GM12878 (cell line): ENCODE measurements at regions not wholly inside any gene's neighbourhood (a gene's known extent, or its start where the extent isn't known, plus 50 kb on each side); places are given as distances from the start of the nearest gene placed in this dataset.

Experiments
- ATAC-seq: fragments of 200-7000 bp; cut with Tn5 transposase; 3 replicates; pipeline ENCODE4 v1.9.1; 2020; ENCODE audit warnings: mild to moderate bottlenecking, moderate library complexity
- BruUV-seq: library from RNA; stranded (reverse); fragments of 400-500 nt; replicated peaks from 2 replicates; lab custom pipeline; 2021; lab: Mats Ljungman, UMichigan
- CTCF ChIA-PET: fragments of 300-600 bp; sonication (Branson Sonifier 250); formaldehyde crosslinking; extraction: SDS; loops from one replicate; lab custom pipeline; 2021; ENCODE audit warnings: inconsistent platforms; lab: Yijun Ruan, JAX
- POLR2A ChIA-PET: fragments of 350-600 bp; formaldehyde crosslinking; extraction: SDS; loops from one replicate; lab custom pipeline; 2021; ENCODE audit warnings: inconsistent platforms; lab: Charles Lee
- RAD21 ChIA-PET: fragments of 300-600 bp; sonication (Branson Sonifier 250); formaldehyde crosslinking; loops from one replicate; lab custom pipeline; 2023; ENCODE audit warnings: antibody characterized with exemption; ENCODE audit not compliant: unreplicated experiment; lab: Charles Lee
- SMC1A ChIA-PET: fragments of 300-600 bp; sonication (Branson Sonifier 250); formaldehyde crosslinking; loops from one replicate; lab custom pipeline; 2023; ENCODE audit not compliant: unreplicated experiment, uncharacterized antibody; lab: Charles Lee
- DNase-seq: peaks from one replicate; pipeline ENCODE4 v3.0.0-alpha.2; 2011; ENCODE audit warnings: low read depth, low spot score
- FAIRE-seq: peaks from 3 replicates; lab custom pipeline; 2011; peaks lifted over from hg19 to GRCh38; lab: Jason Lieb, UNC
- H2AFZ ChIP-seq: 2 replicates; pipeline ENCODE4 v1.6.0; 2011; ENCODE audit warnings: low read depth, low read length, control low read depth; ENCODE audit not compliant: control insufficient read depth
- H3K27ac ChIP-seq: 2 replicates; pipeline ENCODE4 v1.5.1; 2011; ENCODE audit warnings: control low read depth; ENCODE audit not compliant: control insufficient read depth, insufficient read depth
- H3K27me3 ChIP-seq, 2 experiments: replicated peaks in 1 of 2; 2 replicates each; pipeline versions ENCODE4 v1.6.0 to v1.6.1; 2011; ENCODE audit warnings: low read length in 1 of 2; ENCODE audit not compliant: control insufficient read depth in 2 of 2, insufficient read depth in 2 of 2
- H3K36me3 ChIP-seq, 2 experiments: 2 replicates each; pipeline ENCODE4 v1.5.1; 2011; ENCODE audit warnings: low read length in 1 of 2; ENCODE audit not compliant: control insufficient read depth in 2 of 2, insufficient read depth in 2 of 2
- H3K4me1 ChIP-seq: 2 replicates; pipeline ENCODE4 v1.6.1; 2011; ENCODE audit warnings: mild to moderate bottlenecking, low read length, moderate library complexity, mixed read lengths; ENCODE audit not compliant: control insufficient read depth, insufficient read depth
- H3K4me2 ChIP-seq: 2 replicates; pipeline ENCODE4 v1.6.0; 2011; ENCODE audit warnings: control low read depth; ENCODE audit not compliant: control insufficient read depth, insufficient read depth
- H3K4me3 ChIP-seq: fragments of 200-600 bp; sonication (generic); 2 replicates; pipeline ENCODE4 v1.5.1; 2016
- H3K79me2 ChIP-seq: 2 replicates; pipeline ENCODE4 v1.6.0; 2011; ENCODE audit warnings: low read length; ENCODE audit not compliant: control insufficient read depth, insufficient read depth
- H3K9ac ChIP-seq: 2 replicates; pipeline ENCODE4 v1.8.0; 2011; ENCODE audit warnings: low read length, control low read depth, mixed read lengths; ENCODE audit not compliant: control insufficient read depth, insufficient read depth
- H3K9me3 ChIP-seq: replicated peaks from 3 replicates; pipeline ENCODE4 v1.5.1; 2011; ENCODE audit warnings: mild to moderate bottlenecking, low read length; ENCODE audit not compliant: control insufficient read depth, insufficient read depth
- H4K20me1 ChIP-seq: 2 replicates; pipeline ENCODE4 v1.6.0; 2011; ENCODE audit not compliant: control insufficient read depth, insufficient read depth
- BRCA1 ChIP-seq: IDR thresholded peaks from 2 replicates; pipeline ENCODE4 v1.6.1; 2011; ENCODE audit warnings: low read depth, low read length, improper control_type of control experiment
- CBX3 ChIP-seq: fragments of 200-600 bp; sonication (generic); IDR thresholded peaks from 2 replicates; pipeline ENCODE4 v1.6.1; 2016; ENCODE audit warnings: low read depth, borderline replicate concordance
- EED ChIP-seq: sonication (generic); IDR thresholded peaks from 2 replicates; pipeline ENCODE4 v1.6.1; 2016; ENCODE audit warnings: antibody characterized with exemption, low read depth
- EZH2 ChIP-seq: IDR thresholded peaks from 2 replicates; pipeline ENCODE4 v1.6.1; 2012; ENCODE audit warnings: low read depth, mild to moderate bottlenecking, control low read depth, inconsistent platforms, low read length, borderline replicate concordance; ENCODE audit not compliant: control insufficient read depth
- MEF2A ChIP-seq: IDR thresholded peaks from 2 replicates; pipeline ENCODE4 v1.6.1; 2011; ENCODE audit warnings: low read depth, mild to moderate bottlenecking, low read length, moderate library complexity; ENCODE audit not compliant: insufficient read depth
- MYB ChIP-seq: fragments of 150-350 bp; IDR thresholded peaks from 2 replicates; pipeline ENCODE4 v1.6.1; 2014; ENCODE audit warnings: mild to moderate bottlenecking, low read depth, low read length, borderline replicate concordance
- SMAD5 ChIP-seq: IDR thresholded peaks from 2 replicates; pipeline ENCODE4 v1.6.1; 2016; ENCODE audit warnings: antibody characterized with exemption, low read depth
- WGBS: methylation state at CpG from one replicate; pipeline ENCODE4 v1.1.6; 2016; ENCODE audit warnings: low lambda C conversion rate; ENCODE audit not compliant: insufficient replicate concordance, insufficient coverage; ENCODE audit errors: missing lambda C conversion rate; 5-methylcytosine and 5-hydroxymethylcytosine counted together
- in situ Hi-C: fragments of 300-500 bp; cut with MboI; formaldehyde crosslinking; loops from 9 replicates; pipeline ENCODE4 v1.14.3; 2018; ENCODE audit warnings: mixed read lengths
- intact Hi-C: fragments of 100-400 bp; cut with micrococcal nuclease; formaldehyde crosslinking; loops from one replicate; pipeline ENCODE4 v1.14.2; 2022; ENCODE audit not compliant: unreplicated experiment
- TF ChIP-seq, protein P1 (sequence below): fragments of 450-650 bp; conservative IDR thresholded peaks from 2 replicates; pipeline ENCODE4 v1.6.1; 2017; ENCODE audit warnings: mild to moderate bottlenecking, moderate library complexity
- TF ChIP-seq, protein P2 (sequence below): fragments of 450-650 bp; IDR thresholded peaks from 2 replicates; pipeline ENCODE4 v1.6.1; 2016; ENCODE audit warnings: mild to moderate bottlenecking
- TF ChIP-seq, protein P3 (sequence below): IDR thresholded peaks from 2 replicates; pipeline ENCODE4 v1.6.1; 2012; ENCODE audit warnings: low read length, inconsistent platforms

DNA sequence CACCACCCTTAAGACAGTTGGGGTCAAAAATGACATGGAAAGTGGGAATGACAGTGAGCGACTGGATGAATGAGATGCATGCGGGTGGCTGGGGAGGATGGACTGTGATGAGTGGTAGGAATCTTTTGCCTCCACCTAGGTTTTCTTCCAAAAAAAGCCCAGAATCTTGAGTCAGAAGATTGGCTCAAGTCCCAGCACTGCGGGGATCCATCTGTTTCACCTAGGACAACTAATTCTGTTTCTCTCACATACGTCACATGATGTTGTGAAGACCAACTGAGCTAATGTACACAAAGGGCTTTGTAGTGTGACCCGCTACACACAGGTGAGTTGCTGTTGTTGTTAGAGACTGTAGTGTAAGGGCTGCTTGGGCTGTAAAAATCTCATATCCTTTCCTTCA is 58.5 kb upstream of the SLC35B4 start:
- in situ Hi-C loops: no loop called here
- 57% methylated on average over 5 of the region's 5 CpGs for WGBS
- no peak for DNase-seq
- Histone ChIP-seq H3K79me2 (no peaks in the 10 kb centered on the region), H3K4me2 (no peak overlapping the region), H2AFZ (no peak overlapping the region), H3K27me3 (peaks cover 0 to 1% of the 10 kb centered on the region in 2 experiments; a peak in 2 of 4 replicates), H3K36me3 (no peaks in the 10 kb centered on the region), H3K4me3 (no peak overlapping the region), H3K9ac (no peak overlapping the region), H3K4me1 (no peaks in the 10 kb centered on the region), H3K9me3 (no peaks in the 10 kb centered on the region), H3K27ac (no peak overlapping the region), H4K20me1 (no peaks in the 10 kb centered on the region)
- ChIA-PET RAD21 (no interaction called here), SMC1A (interaction anchor here (1.0 kb wide), 1 partner anchor 9 kb away, joined by 3 read pairs; no protein-coding TSS in a partner anchor), POLR2A (no interaction called here), CTCF (no interaction called here)
- intact Hi-C loops: no loop called here
- BruUV-seq: no TSS peak
- TF ChIP-seq MYB (no peak), CBX3 (no peak), EZH2 (no peak), MEF2A (no peak)
- TF ChIP-seq, protein P1, sequence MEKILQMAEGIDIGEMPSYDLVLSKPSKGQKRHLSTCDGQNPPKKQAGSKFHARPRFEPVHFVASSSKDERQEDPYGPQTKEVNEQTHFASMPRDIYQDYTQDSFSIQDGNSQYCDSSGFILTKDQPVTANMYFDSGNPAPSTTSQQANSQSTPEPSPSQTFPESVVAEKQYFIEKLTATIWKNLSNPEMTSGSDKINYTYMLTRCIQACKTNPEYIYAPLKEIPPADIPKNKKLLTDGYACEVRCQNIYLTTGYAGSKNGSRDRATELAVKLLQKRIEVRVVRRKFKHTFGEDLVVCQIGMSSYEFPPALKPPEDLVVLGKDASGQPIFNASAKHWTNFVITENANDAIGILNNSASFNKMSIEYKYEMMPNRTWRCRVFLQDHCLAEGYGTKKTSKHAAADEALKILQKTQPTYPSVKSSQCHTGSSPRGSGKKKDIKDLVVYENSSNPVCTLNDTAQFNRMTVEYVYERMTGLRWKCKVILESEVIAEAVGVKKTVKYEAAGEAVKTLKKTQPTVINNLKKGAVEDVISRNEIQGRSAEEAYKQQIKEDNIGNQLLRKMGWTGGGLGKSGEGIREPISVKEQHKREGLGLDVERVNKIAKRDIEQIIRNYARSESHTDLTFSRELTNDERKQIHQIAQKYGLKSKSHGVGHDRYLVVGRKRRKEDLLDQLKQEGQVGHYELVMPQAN: no peak
- ATAC-seq: no peak
- FAIRE-seq: no peak

DNA sequence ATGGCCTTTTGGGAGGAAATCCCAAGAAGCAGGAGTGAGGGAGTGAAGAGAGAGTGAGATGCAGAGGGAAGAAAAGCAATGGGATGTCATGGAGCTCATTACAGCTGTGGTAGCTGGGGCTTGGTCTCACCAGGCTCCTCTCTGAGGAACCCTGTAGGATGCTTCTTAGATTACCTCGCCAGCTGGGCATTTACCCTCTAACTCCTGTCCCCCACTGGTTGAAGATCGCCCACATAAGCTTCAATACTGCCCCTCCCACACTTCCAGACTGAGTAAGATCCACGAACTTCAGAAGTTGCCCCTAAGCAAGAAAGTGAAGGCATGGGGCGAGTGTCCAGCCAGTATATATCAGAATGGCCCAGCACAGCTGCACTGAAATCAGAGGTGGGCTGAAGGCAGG is 58.1 kb upstream of the SLC35B4 start:
- no peak for FAIRE-seq
- Histone ChIP-seq H4K20me1 (no peaks in the 10 kb centered on the region), H3K9ac (no peak overlapping the region), H3K4me1 (no peaks in the 10 kb centered on the region), H3K36me3 (no peaks in the 10 kb centered on the region), H2AFZ (no peak overlapping the region), H3K9me3 (no peaks in the 10 kb centered on the region), H3K27me3 (peaks cover 0 to 1% of the 10 kb centered on the region in 2 experiments; a peak in 2 of 4 replicates), H3K27ac (no peak overlapping the region), H3K4me3 (no peak overlapping the region), H3K4me2 (no peak overlapping the region), H3K79me2 (no peaks in the 10 kb centered on the region)
- in situ Hi-C loops: no loop called here
- WGBS: 1% methylated on average over 4 of the region's 4 CpGs
- ChIA-PET SMC1A (no interaction called here), CTCF (no interaction called here), RAD21 (no interaction called here), POLR2A (no interaction called here)
- TF ChIP-seq SMAD5 (no peak), BRCA1 (no peak), EED (no peak)
- TF ChIP-seq, protein P2, sequence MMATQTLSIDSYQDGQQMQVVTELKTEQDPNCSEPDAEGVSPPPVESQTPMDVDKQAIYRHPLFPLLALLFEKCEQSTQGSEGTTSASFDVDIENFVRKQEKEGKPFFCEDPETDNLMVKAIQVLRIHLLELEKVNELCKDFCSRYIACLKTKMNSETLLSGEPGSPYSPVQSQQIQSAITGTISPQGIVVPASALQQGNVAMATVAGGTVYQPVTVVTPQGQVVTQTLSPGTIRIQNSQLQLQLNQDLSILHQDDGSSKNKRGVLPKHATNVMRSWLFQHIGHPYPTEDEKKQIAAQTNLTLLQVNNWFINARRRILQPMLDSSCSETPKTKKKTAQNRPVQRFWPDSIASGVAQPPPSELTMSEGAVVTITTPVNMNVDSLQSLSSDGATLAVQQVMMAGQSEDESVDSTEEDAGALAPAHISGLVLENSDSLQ: no peak
- TF ChIP-seq, protein P3, sequence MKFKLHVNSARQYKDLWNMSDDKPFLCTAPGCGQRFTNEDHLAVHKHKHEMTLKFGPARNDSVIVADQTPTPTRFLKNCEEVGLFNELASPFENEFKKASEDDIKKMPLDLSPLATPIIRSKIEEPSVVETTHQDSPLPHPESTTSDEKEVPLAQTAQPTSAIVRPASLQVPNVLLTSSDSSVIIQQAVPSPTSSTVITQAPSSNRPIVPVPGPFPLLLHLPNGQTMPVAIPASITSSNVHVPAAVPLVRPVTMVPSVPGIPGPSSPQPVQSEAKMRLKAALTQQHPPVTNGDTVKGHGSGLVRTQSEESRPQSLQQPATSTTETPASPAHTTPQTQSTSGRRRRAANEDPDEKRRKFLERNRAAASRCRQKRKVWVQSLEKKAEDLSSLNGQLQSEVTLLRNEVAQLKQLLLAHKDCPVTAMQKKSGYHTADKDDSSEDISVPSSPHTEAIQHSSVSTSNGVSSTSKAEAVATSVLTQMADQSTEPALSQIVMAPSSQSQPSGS: no peak
- BruUV-seq: no TSS peak
- no peak for ATAC-seq
- intact Hi-C loops: no loop called here
- DNase-seq: no peak
